Fibroblast of skin of right quadriceps (primary cell): ENCODE measurements at regions not wholly inside any gene's neighbourhood (a gene's known extent, or its start where the extent isn't known, plus 50 kb on each side); places are given as distances from the start of the nearest gene placed in this dataset.
A peak's percentile ranks its signal among the peaks of the same experiment; 100 is the strongest.

Experiments used
- DNase-seq: peaks from one replicate; pipeline ENCODE4 v3.0.0-alpha.2; 2013

- DNase-seq = no peak
These were observed 74.0 kb upstream of the GSE1 start for GRCh38 chr16:85539084-85539483.

- no peak for DNase-seq
These were observed 73.4 kb upstream of the GSE1 start for GRCh38 chr16:85539629-85540291.

- no peak for DNase-seq
These were observed 71.9 kb upstream of the GSE1 start for GRCh38 chr16:85541181-85541580.

- no peak for DNase-seq
These were observed 71.5 kb upstream of the GSE1 start for GRCh38 chr16:85541619-85541979.

GRCh38 chr16:85541980-85542900 is 70.9 kb upstream of the GSE1 start:
- peak; percentile 54 for DNase-seq

- DNase-seq = no peak
These were observed 69.6 kb upstream of the GSE1 start for GRCh38 chr16:85543536-85543935.

GRCh38 chr16:85544016-85544415 is 69.1 kb upstream of the GSE1 start:
- DNase-seq = no peak

- no peak for DNase-seq
These were observed 68.5 kb upstream of the GSE1 start for GRCh38 chr16:85544668-85545067.

- DNase-seq = no peak
These were observed 67.8 kb upstream of the GSE1 start for GRCh38 chr16:85545227-85545818.

- no peak for DNase-seq
These were observed 66.3 kb upstream of the GSE1 start for GRCh38 chr16:85546585-85547447.

- DNase-seq = no peak
These were observed 64.7 kb upstream of the GSE1 start for GRCh38 chr16:85548375-85548774.

GRCh38 chr16:85549766-85550421 is 63.2 kb upstream of the GSE1 start:
- DNase-seq = no peak

- DNase-seq = no peak
These were observed 62.7 kb upstream of the GSE1 start for GRCh38 chr16:85550422-85550864.

- DNase-seq = no peak
These were observed 61.9 kb upstream of the GSE1 start for GRCh38 chr16:85550953-85551924.

- no peak for DNase-seq
These were observed 60.1 kb upstream of the GSE1 start for GRCh38 chr16:85552980-85553435.

GRCh38 chr16:85553436-85554113 is 59.5 kb upstream of the GSE1 start:
- peak; percentile 57 for DNase-seq

GRCh38 chr16:85554114-85554888 is 58.8 kb upstream of the GSE1 start:
- peak; percentile 88 for DNase-seq

- peak; percentile 89 for DNase-seq
These were observed 58.0 kb upstream of the GSE1 start for GRCh38 chr16:85554889-85555718.
